Activated CD8-positive, alpha-beta T cell treated with anti-CD3 and anti-CD28 coated beads for 36 hours (primary cell): ENCODE measurements at regions not wholly inside any gene's neighbourhood (a gene's known extent, or its start where the extent isn't known, plus 50 kb on each side); places are given as distances from the start of the nearest gene placed in this dataset.
"Not testable (repeated sequence)": the region's sequence is repeated elsewhere in the genome, so short reads cannot be mapped to it uniquely, and the experiment has no call there.

Experiments used
- ATAC-seq: fragments of 200-7000 bp; cut with Tn5 transposase; one replicate; pipeline ENCODE4 v1.10.0; 2021; ENCODE audit warnings: mild to moderate bottlenecking, moderate library complexity
- CTCF ChIA-PET: fragments of 350-600 bp; sonication (Branson Sonifier 250); formaldehyde crosslinking; loops from one replicate; lab custom pipeline; 2021; ENCODE audit warnings: antibody characterized with exemption; lab: Charles Lee
- POLR2A ChIA-PET: fragments of 350-600 bp; sonication (Branson Sonifier 250); formaldehyde crosslinking; loops from one replicate; lab custom pipeline; 2021; ENCODE audit warnings: antibody characterized with exemption; lab: Charles Lee
- DNase-seq: peaks from one replicate; pipeline ENCODE4 v3.0.0-alpha.2; 2020
- H3K27ac Mint-ChIP-seq: one replicate; pipeline ENCODE4 v1.8.0; 2021; ENCODE audit warnings: mild to moderate bottlenecking, mixed read lengths
- H3K27me3 Mint-ChIP-seq: one replicate; pipeline ENCODE4 v1.8.0; 2021; ENCODE audit warnings: mixed read lengths
- H3K36me3 Mint-ChIP-seq: one replicate; pipeline ENCODE4 v1.8.0; 2021; ENCODE audit warnings: low read depth, mixed read lengths
- H3K4me1 Mint-ChIP-seq: one replicate; pipeline ENCODE4 v1.8.0; 2021; ENCODE audit warnings: low read depth, mixed read lengths
- H3K4me3 Mint-ChIP-seq: one replicate; pipeline ENCODE4 v1.8.0; 2021; ENCODE audit warnings: mild to moderate bottlenecking, moderate library complexity, mixed read lengths
- H3K9me3 Mint-ChIP-seq: one replicate; pipeline ENCODE4 v1.8.0; 2021; ENCODE audit warnings: mixed read lengths
- intact Hi-C: fragments of 100-400 bp; cut with micrococcal nuclease; formaldehyde crosslinking; loops from one replicate; pipeline ENCODE4 v1.10.0; 2022
- TF ChIP-seq, protein P1 (sequence below): fragments of 200-600 bp; IDR thresholded peaks from one replicate; pipeline ENCODE4 v1.8.0; 2022; ENCODE audit warnings: antibody characterized with exemption, mild to moderate bottlenecking

DNA sequence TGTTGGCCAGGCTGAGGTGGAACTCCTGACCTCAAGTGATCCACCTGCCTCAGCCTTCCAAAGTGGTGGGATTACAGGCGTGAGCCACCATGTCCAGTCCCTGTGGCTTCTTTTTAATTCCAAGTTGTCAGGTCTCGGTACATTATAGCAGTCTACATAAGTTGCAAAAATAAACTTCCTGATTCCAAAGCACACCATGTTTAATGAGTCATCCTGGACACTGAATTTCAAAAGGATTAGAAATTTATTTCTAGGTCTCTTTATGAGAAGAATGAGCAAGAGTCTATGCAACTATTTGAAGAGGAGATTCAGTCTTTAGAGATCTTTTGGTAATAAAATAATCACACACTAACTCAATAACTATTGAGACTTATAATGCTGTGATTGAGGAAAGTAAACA lies 63.9 kb upstream of the MCHR2 start:
- intact Hi-C loops, result no loop called here
- TF ChIP-seq, protein P1, sequence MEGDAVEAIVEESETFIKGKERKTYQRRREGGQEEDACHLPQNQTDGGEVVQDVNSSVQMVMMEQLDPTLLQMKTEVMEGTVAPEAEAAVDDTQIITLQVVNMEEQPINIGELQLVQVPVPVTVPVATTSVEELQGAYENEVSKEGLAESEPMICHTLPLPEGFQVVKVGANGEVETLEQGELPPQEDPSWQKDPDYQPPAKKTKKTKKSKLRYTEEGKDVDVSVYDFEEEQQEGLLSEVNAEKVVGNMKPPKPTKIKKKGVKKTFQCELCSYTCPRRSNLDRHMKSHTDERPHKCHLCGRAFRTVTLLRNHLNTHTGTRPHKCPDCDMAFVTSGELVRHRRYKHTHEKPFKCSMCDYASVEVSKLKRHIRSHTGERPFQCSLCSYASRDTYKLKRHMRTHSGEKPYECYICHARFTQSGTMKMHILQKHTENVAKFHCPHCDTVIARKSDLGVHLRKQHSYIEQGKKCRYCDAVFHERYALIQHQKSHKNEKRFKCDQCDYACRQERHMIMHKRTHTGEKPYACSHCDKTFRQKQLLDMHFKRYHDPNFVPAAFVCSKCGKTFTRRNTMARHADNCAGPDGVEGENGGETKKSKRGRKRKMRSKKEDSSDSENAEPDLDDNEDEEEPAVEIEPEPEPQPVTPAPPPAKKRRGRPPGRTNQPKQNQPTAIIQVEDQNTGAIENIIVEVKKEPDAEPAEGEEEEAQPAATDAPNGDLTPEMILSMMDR, result no peak
- Mint-ChIP-seq H3K4me1 (no peaks in the 10 kb centered on the region), H3K27ac (no peak overlapping the region), H3K36me3 (no peaks in the 10 kb centered on the region), H3K9me3 (peaks cover 1% of the 10 kb centered on the region), H3K27me3 (peaks cover 5% of the 10 kb centered on the region), H3K4me3 (no peak overlapping the region)
- ChIA-PET CTCF (no interaction called here), POLR2A (no interaction called here)
- no peak for ATAC-seq
- no peak for DNase-seq

DNA sequence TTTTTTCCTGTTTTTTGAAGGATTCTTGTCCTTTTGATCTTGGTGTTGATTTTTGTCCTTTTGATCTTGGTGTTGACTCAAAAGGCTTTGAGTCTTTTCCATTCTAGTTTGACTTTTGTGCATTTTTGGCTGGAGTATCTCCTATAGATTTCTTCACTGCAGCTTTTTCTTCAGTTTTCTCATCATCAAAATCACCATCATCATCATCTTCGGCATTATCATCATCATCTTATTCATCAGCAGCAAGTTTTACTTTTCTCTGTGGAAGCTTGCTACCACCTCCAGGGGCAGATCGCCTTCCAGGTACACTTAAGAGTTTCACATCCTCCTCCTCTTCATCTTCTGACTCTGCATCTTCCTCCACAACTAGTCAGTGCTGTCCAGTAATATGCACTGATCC lies 56.5 kb upstream of the MCHR2 start:
- CTCF ChIA-PET, result no interaction called here

DNA sequence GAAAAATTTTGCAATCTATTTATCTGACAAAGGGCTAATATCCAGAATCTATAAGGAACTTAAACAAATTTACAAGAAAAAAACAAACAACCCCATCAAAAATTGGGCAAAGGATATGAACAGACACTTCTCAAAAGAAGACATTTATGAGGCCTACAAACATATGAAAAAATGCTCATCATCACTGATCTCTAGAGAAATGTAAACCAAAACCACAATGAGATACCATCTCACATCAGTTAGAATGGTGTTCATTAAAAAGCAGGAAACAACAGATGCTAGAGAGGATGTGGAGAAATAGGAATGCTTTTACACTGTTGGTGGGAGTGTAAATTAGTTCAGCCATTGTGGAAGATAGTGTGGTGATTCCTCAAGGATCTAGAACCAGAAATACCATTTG lies 49.9 kb upstream of the MCHR2 start:
- DNase-seq, CTCF ChIA-PET, H3K4me3 Mint-ChIP-seq, H3K27me3 Mint-ChIP-seq, POLR2A ChIA-PET, H3K36me3 Mint-ChIP-seq, ATAC-seq, intact Hi-C loops, H3K4me1 Mint-ChIP-seq, H3K27ac Mint-ChIP-seq, H3K9me3 Mint-ChIP-seq: not testable (repeated sequence)

More for the DNA sequence above, 56.5 kb upstream of the MCHR2 start:
- no peak for ATAC-seq
- TF ChIP-seq, protein P1, result no peak
- no peaks in the 10 kb centered on the region for H3K36me3 Mint-ChIP-seq
- DNase-seq, result no peak
- H3K4me3 Mint-ChIP-seq, result no peak overlapping the region
- intact Hi-C loops, result no loop called here
- H3K27ac Mint-ChIP-seq, result no peak overlapping the region
- no peaks in the 10 kb centered on the region for H3K27me3 Mint-ChIP-seq
- POLR2A ChIA-PET, result no interaction called here
- H3K9me3 Mint-ChIP-seq, result peaks cover 1% of the 10 kb centered on the region
- no peaks in the 10 kb centered on the region for H3K4me1 Mint-ChIP-seq
